Upper lobe of left lung (tissue), 4 donors: ENCODE measurements at regions not wholly inside any gene's neighbourhood (a gene's known extent, or its start where the extent isn't known, plus 50 kb on each side); places are given as distances from the start of the nearest gene placed in this dataset.

Experiments
- CTCF ChIP-seq, 6 experiments: fragments of 450-650 bp in 4 of 6; fragments of 200-600 bp in 2 of 6; sonication (generic) in 2 of 6; IDR thresholded peaks; one replicate each; pipeline ENCODE4 v1.5.1; 2016 to 2019; ENCODE audit warnings: antibody characterized with exemption in 6 of 6
- EP300 ChIP-seq, 4 donors: sonication (generic); formaldehyde crosslinking; IDR thresholded peaks; one replicate each; pipeline ENCODE4 v1.5.1; 2017; ENCODE audit warnings: antibody characterized with exemption in 4 of 4, control low read depth in 2 of 4
- POLR2A ChIP-seq, 4 donors: fragments of 450-650 bp; IDR thresholded peaks; one replicate each; pipeline ENCODE4 v1.5.1; 2016 to 2017; ENCODE audit warnings: antibody characterized with exemption in 4 of 4, mild to moderate bottlenecking in 2 of 4
- POLR2AphosphoS5 ChIP-seq, 2 donors: sonication (generic); formaldehyde crosslinking; IDR thresholded peaks; one replicate each; pipeline ENCODE4 v1.5.1; 2017; ENCODE audit warnings: antibody characterized with exemption in 2 of 2

GRCh38 chr15:98312913-98313312 lies 335.4 kb upstream of the IGF1R start:
- TF ChIP-seq CTCF (IDR thresholded peaks at IDR 0.05): no peak
- TF ChIP-seq POLR2AphosphoS5 (IDR thresholded peaks at IDR 0.05): no peak
- TF ChIP-seq EP300 (IDR thresholded peaks at IDR 0.05): no peak
- no peak for TF ChIP-seq POLR2A (IDR thresholded peaks at IDR 0.05)
